ENCODE measurements at regions not wholly inside any gene's neighbourhood (a gene's known extent, or its start where the extent isn't known, plus 50 kb on each side); places are given as distances from the start of the nearest gene placed in this dataset.

GRCh38 chr9:108077556-108077955 is 588.0 kb upstream of the KLF4 start:
- peaks cover 0 to 1% (median 0%) of the 10 kb centered on the region in 3 donors for H3K4me1 Mint-ChIP-seq
- H3K9me3 Mint-ChIP-seq, result no peaks in the 10 kb centered on the region
- H3K27me3 Mint-ChIP-seq, result no peaks in the 10 kb centered on the region
- H3K36me3 Mint-ChIP-seq, result peaks cover 5% of the 10 kb centered on the region
- H3K27ac Mint-ChIP-seq, result peak overlapping the region in 1 of 3 donors; percentile 0
- H3K4me3 Mint-ChIP-seq, result peak overlapping the region in 1 of 4 donors; percentile 54

GRCh38 chr9:108074900-108075299 is 585.3 kb upstream of the KLF4 start:
- no peaks in the 10 kb centered on the region for H3K27me3 Mint-ChIP-seq
- peaks cover 5% of the 10 kb centered on the region for H3K36me3 Mint-ChIP-seq
- H3K4me3 Mint-ChIP-seq, result no peak overlapping the region
- no peak overlapping the region for H3K27ac Mint-ChIP-seq
- H3K4me1 Mint-ChIP-seq, result peaks cover 0 to 1% (median 0%) of the 10 kb centered on the region in 3 donors
- no peaks in the 10 kb centered on the region for H3K9me3 Mint-ChIP-seq

GRCh38 chr9:108073823-108074222 is 584.3 kb upstream of the KLF4 start:
- Mint-ChIP-seq H3K4me3 (no peak overlapping the region), H3K27ac (no peak overlapping the region), H3K4me1 (peaks cover 0 to 1% (median 0%) of the 10 kb centered on the region in 3 donors), H3K27me3 (no peaks in the 10 kb centered on the region), H3K36me3 (peaks cover 5% of the 10 kb centered on the region), H3K9me3 (no peaks in the 10 kb centered on the region)

- Mint-ChIP-seq H3K4me1 (peaks cover 0 to 1% (median 0%) of the 10 kb centered on the region in 3 donors), H3K4me3 (no peak overlapping the region), H3K27ac (no peak overlapping the region), H3K36me3 (peaks cover 5% of the 10 kb centered on the region), H3K27me3 (no peaks in the 10 kb centered on the region), H3K9me3 (no peaks in the 10 kb centered on the region)
Observed at GRCh38 chr9:108072740-108073139, 583.2 kb upstream of the KLF4 start.

DNA sequence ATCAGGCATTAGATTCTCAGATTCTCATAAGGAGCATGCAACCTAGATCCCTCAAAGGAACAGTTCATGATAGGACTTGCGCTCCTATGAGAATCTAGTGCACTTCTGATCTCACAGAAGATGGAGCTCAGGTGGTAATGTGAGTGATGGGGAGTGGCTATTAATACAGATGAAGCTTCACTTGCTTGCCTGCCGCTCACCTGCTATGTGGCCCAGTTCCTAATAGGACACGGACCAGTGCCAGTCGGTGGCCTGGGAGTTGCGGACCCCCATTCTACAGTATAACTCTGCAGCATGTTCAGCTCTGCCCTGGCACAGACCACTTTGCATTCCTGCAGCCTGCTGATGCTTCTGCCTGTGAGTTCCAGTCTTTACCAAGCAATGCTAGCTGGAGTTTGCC is 581.3 kb upstream of the KLF4 start:
- H3K4me1 Mint-ChIP-seq, result peaks cover 0 to 1% (median 0%) of the 10 kb centered on the region in 3 donors

DNA sequence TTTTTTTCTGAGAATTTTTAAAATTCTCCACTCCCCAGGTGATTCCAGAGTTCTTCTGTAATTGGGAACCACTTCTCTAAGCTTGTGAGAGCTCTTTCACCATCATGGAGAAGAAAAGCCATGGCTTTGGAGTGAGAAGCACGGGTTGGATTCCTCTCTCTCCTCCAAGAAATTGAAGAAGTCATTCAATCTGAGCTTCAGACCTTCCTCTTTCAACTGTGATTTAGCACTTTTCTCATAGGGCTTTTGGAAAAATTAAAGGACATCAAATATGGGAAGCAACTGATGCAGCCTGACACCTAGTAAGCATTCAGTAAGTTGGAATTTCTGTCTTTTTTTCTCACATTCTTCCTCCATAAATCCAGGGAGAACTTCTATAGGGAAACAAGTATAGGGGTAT is 580.4 kb upstream of the KLF4 start:
- no peak overlapping the region for H3K4me3 Mint-ChIP-seq
- H3K27ac Mint-ChIP-seq, result no peak overlapping the region
- peaks cover 0 to 1% (median 0%) of the 10 kb centered on the region in 3 donors for H3K4me1 Mint-ChIP-seq
- H3K36me3 Mint-ChIP-seq, result no peaks in the 10 kb centered on the region
- H3K27me3 Mint-ChIP-seq, result no peaks in the 10 kb centered on the region
- no peaks in the 10 kb centered on the region for H3K9me3 Mint-ChIP-seq

More for the DNA sequence above, 581.3 kb upstream of the KLF4 start:
- Mint-ChIP-seq H3K4me3 (no peak overlapping the region), H3K9me3 (no peaks in the 10 kb centered on the region), H3K36me3 (no peaks in the 10 kb centered on the region), H3K27ac (no peak overlapping the region), H3K27me3 (no peaks in the 10 kb centered on the region)

DNA sequence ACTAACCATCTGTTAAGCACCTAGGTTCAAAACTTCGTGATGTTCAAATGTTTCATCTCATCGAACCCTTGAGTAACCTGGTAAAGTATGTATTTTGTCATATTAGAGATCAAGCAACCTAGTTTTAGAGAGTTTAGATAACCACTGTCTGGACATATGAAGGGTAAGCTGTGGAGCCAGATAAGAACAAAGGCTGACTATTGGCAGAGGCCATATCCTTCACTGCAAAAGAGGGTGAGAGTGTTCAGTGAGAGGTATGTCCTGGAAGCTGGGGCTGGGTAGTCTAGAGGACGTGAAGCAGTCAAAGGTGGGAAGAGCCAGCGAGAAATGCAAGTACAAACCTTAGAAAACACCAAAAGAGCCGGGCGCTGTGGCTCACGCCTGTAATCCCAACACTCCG is 573.1 kb upstream of the KLF4 start:
- H3K27me3 Mint-ChIP-seq, result no peaks in the 10 kb centered on the region
- H3K27ac Mint-ChIP-seq, result no peak overlapping the region
- H3K9me3 Mint-ChIP-seq, result peaks cover 0 to 2% (median 2%) of the 10 kb centered on the region in 3 donors

DNA sequence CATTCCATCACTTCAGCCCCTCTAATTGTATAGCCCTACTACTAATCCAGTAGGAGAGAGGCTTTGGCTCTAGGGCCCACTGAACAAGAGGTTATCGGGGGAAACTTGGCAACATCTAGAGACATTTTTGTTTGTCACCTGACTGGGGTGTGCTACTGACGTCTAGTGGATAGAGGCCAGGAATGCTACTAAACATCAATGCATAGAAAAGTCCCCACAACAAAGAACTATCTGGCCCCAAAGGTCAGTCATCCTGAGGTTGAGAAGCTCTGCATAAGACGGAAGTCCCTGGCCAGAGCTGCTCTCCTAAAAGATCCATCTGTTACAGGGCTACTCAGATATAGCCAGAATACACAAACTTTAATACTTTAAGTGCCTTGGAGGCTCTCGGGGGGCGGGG is 570.6 kb upstream of the KLF4 start:
- Mint-ChIP-seq H3K4me1 (no peaks in the 10 kb centered on the region), H3K36me3 (peaks cover 2% of the 10 kb centered on the region), H3K27me3 (no peaks in the 10 kb centered on the region), H3K4me3 (peak overlapping the region in 1 of 4 donors; percentile 33), H3K9me3 (peaks cover 0 to 2% (median 2%) of the 10 kb centered on the region in 3 donors), H3K27ac (no peak overlapping the region)

More for the DNA sequence above, 573.1 kb upstream of the KLF4 start:
- Mint-ChIP-seq H3K4me1 (no peaks in the 10 kb centered on the region), H3K36me3 (peaks cover 2% of the 10 kb centered on the region), H3K4me3 (no peak overlapping the region)

- Mint-ChIP-seq H3K27me3 (no peaks in the 10 kb centered on the region), H3K27ac (no peak overlapping the region), H3K36me3 (peaks cover 2% of the 10 kb centered on the region), H3K4me1 (no peaks in the 10 kb centered on the region), H3K9me3 (peaks cover 0 to 2% (median 2%) of the 10 kb centered on the region in 3 donors), H3K4me3 (no peak overlapping the region)
Observed at GRCh38 chr9:108058135-108058814, 568.7 kb upstream of the KLF4 start.

DNA sequence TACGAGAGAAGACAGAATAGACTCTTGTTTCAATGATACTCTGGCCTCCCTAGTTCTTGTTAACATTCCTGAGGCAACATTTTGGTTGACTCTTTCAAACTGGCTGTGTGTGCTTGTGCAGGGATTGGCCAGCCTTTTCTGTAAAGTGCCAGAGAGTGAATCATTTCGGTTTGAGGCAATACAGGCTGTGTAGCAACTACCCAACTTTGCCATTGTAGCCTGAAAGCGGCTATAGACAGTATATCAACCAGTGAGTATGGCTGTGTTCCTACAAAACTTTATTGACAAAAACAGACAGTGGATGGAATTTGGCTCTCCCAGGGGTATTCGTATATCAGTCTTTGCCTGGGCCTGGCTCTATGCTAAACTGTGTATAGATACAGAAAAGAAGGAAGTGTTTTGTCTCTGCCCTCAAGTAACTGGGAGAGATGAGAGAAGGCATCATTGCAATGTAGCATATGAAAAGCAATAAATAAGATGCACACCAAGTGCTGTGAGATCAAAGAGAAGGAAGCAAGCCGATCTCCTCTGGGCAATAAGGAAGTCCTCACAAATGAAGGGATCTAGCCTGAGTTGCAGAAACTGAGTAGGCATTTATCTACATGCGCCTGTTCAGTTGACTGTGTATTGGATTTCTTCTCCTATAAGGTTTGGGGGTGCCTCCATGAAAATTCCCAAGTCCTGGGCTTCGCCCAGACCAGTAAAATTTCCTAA is 568.0 kb upstream of the KLF4 start:
- Mint-ChIP-seq H3K27me3 (peaks cover 2% of the 10 kb centered on the region), H3K4me3 (no peak overlapping the region), H3K36me3 (peaks cover 2% of the 10 kb centered on the region), H3K27ac (no peak overlapping the region), H3K4me1 (no peaks in the 10 kb centered on the region), H3K9me3 (peaks cover 0 to 2% (median 0%) of the 10 kb centered on the region in 3 donors)

- peaks cover 2% of the 10 kb centered on the region for H3K36me3 Mint-ChIP-seq
- H3K27ac Mint-ChIP-seq, result no peak overlapping the region
- no peaks in the 10 kb centered on the region for H3K4me1 Mint-ChIP-seq
- no peak overlapping the region for H3K4me3 Mint-ChIP-seq
- peaks cover 2% of the 10 kb centered on the region for H3K27me3 Mint-ChIP-seq
- no peaks in the 10 kb centered on the region for H3K9me3 Mint-ChIP-seq
Observed at GRCh38 chr9:108056805-108057386, 567.3 kb upstream of the KLF4 start.

DNA sequence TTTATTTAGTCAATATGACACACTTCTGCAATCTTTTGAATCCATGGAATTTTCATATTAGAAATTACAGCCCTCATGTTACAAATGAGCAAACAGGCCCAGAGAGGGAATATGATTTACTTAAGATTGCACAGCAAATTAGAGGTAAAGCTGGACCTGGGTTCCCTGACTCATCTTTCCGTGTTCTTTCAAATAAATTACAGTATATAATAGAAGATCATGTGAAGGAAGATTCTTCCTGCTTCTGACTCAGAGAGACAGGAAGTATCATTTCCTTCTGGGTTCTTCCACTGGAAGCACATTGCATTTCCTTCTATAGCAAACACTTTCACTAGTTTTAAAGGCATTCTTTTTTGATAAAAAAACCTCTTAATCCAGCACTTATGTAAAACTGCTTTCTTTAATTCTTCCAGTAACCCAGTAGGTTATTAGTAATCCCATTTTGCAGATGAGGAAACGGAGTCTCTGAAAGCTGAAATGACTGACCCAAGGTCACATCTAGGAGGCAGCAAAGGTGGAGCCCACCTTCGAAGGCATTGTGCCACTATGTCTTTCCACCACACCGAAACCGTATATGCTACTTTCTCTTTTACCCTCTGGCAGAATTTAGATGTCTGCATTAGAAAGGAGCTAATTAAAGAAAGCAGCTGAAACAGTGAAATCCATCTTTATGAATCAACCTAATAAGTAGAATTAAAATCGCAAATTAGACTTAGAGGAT is 566.7 kb upstream of the KLF4 start:
- no peaks in the 10 kb centered on the region for H3K9me3 Mint-ChIP-seq
- peaks cover 2% of the 10 kb centered on the region for H3K27me3 Mint-ChIP-seq
- H3K4me3 Mint-ChIP-seq, result no peak overlapping the region
- peaks cover 2% of the 10 kb centered on the region for H3K36me3 Mint-ChIP-seq
- H3K27ac Mint-ChIP-seq, result no peak overlapping the region
- no peaks in the 10 kb centered on the region for H3K4me1 Mint-ChIP-seq

- Mint-ChIP-seq H3K9me3 (no peaks in the 10 kb centered on the region), H3K36me3 (peaks cover 4% of the 10 kb centered on the region), H3K27me3 (peaks cover 2% of the 10 kb centered on the region), H3K4me3 (no peak overlapping the region), H3K27ac (peak overlapping the region in 1 of 3 donors; percentile 12), H3K4me1 (no peaks in the 10 kb centered on the region)
Observed at GRCh38 chr9:108054131-108054630, 564.6 kb upstream of the KLF4 start.

DNA sequence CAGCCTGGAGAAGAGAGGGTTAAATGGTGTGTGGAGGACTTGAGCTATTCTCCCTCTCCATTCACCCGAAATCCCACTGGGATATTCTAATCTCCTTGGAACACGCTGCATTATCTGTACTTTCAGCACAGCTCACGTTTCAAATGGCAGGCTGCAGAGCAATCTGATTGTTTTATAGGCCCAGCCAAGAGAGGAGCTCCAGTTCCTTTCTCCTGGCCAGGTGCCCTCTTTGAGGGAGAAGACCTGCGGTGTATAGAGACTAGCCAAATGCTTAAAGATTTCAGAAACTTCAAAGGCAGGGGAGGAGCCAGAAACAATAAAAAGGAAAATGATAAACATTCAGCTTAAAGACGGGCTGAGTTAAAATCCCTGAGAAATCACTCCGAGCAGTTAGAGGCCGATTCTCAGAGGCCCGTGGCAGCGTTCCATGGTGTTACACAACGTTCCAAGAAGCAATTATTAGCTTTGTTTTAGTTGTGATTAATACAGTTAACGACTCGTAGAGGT is 564.0 kb upstream of the KLF4 start:
- Mint-ChIP-seq H3K4me1 (no peaks in the 10 kb centered on the region), H3K9me3 (no peaks in the 10 kb centered on the region)

More for the DNA sequence above, 564.0 kb upstream of the KLF4 start:
- no peak overlapping the region for H3K4me3 Mint-ChIP-seq
- H3K27ac Mint-ChIP-seq, result no peak overlapping the region
- H3K36me3 Mint-ChIP-seq, result peaks cover 4% of the 10 kb centered on the region
- peaks cover 2% of the 10 kb centered on the region for H3K27me3 Mint-ChIP-seq

All from IgD-negative memory B cell (primary cell).